H9 (cell line): ENCODE measurements at regions not wholly inside any gene's neighbourhood (a gene's known extent, or its start where the extent isn't known, plus 50 kb on each side); places are given as distances from the start of the nearest gene placed in this dataset.

Experiments used
- DNase-seq: peaks from one replicate; pipeline ENCODE4 v3.0.0-alpha.2; 2017
- H2AFZ ChIP-seq: one replicate; pipeline ENCODE4 v1.6.1; 2013; ENCODE audit warnings: mild to moderate bottlenecking, low read length, control low read depth, moderate library complexity
- H2AK5ac ChIP-seq: 2 replicates; pipeline ENCODE4 v1.6.1; 2013; ENCODE audit warnings: low read length, control low read depth, mixed read lengths; ENCODE audit not compliant: insufficient read length
- H2BK120ac ChIP-seq: one replicate; pipeline ENCODE4 v1.6.1; 2013; ENCODE audit warnings: low read depth, mild to moderate bottlenecking, low read length, control low read depth, inconsistent platforms; ENCODE audit not compliant: poor library complexity, severe bottlenecking
- H2BK12ac ChIP-seq: 2 replicates; pipeline ENCODE4 v1.6.1; 2013; ENCODE audit warnings: low read length, control low read depth, mixed read lengths, low read depth; ENCODE audit not compliant: insufficient read length
- H2BK15ac ChIP-seq: 2 replicates; pipeline ENCODE4 v1.6.1; 2013; ENCODE audit warnings: low read depth, low read length, control low read depth
- H2BK20ac ChIP-seq: one replicate; pipeline ENCODE4 v1.6.1; 2013; ENCODE audit warnings: low read depth, mild to moderate bottlenecking, low read length, control low read depth, inconsistent platforms; ENCODE audit not compliant: poor library complexity, severe bottlenecking
- H2BK5ac ChIP-seq: 2 replicates; pipeline ENCODE4 v1.6.1; 2013; ENCODE audit warnings: low read length, control low read depth, mixed read lengths; ENCODE audit not compliant: insufficient read length
- H3K14ac ChIP-seq: 2 replicates; pipeline ENCODE4 v1.6.1; 2013; ENCODE audit warnings: low read length, control low read depth; ENCODE audit not compliant: insufficient read depth
- H3K18ac ChIP-seq: 2 replicates; pipeline ENCODE4 v1.6.1; 2013; ENCODE audit warnings: low read depth, mild to moderate bottlenecking, mixed read lengths, low read length, control low read depth; ENCODE audit not compliant: insufficient read length
- H3K23ac ChIP-seq: 2 replicates; pipeline ENCODE4 v1.6.1; 2013; ENCODE audit warnings: low read length, control low read depth, mixed read lengths, low read depth; ENCODE audit not compliant: insufficient read length
- H3K23me2 ChIP-seq: 2 replicates; pipeline ENCODE4 v1.6.1; 2013; ENCODE audit warnings: low read depth, mild to moderate bottlenecking, mixed read lengths, low read length, control low read depth; ENCODE audit not compliant: insufficient read length, poor library complexity, severe bottlenecking
- H3K27ac ChIP-seq: 2 replicates; pipeline ENCODE4 v1.5.1; 2013; ENCODE audit warnings: low read length, control low read depth, mixed read lengths, low read depth; ENCODE audit not compliant: insufficient read length
- H3K27me3 ChIP-seq: 2 replicates; pipeline ENCODE4 v1.6.1; 2013; ENCODE audit warnings: low read length, control low read depth, inconsistent platforms; ENCODE audit not compliant: insufficient read depth
- H3K4ac ChIP-seq: 2 replicates; pipeline ENCODE4 v1.6.1; 2013; ENCODE audit warnings: low read depth, mild to moderate bottlenecking, control low read depth, inconsistent platforms, low read length, moderate library complexity
- H3K4me1 ChIP-seq: 2 replicates; pipeline ENCODE4 v1.6.1; 2013; ENCODE audit warnings: low read length, control low read depth, inconsistent platforms; ENCODE audit not compliant: insufficient read depth
- H3K4me2 ChIP-seq: 2 replicates; pipeline ENCODE4 v1.6.1; 2013; ENCODE audit warnings: low read length, control low read depth, mixed read lengths; ENCODE audit not compliant: insufficient read length, insufficient read depth
- H3K56ac ChIP-seq: 2 replicates; pipeline ENCODE4 v1.6.1; 2013; ENCODE audit warnings: low read depth, mild to moderate bottlenecking, mixed read lengths, low read length, control low read depth; ENCODE audit not compliant: insufficient read length
- H3K79me1 ChIP-seq: 2 replicates; pipeline ENCODE4 v1.6.1; 2013; ENCODE audit warnings: low read depth, mild to moderate bottlenecking, moderate library complexity, low read length, control low read depth, inconsistent platforms; ENCODE audit not compliant: insufficient read depth, poor library complexity, severe bottlenecking
- H3K79me2 ChIP-seq: 2 replicates; pipeline ENCODE4 v1.6.1; 2013; ENCODE audit warnings: low read length, control low read depth, inconsistent platforms; ENCODE audit not compliant: insufficient read depth
- H3K9ac ChIP-seq: 2 replicates; pipeline ENCODE4 v1.6.1; 2013; ENCODE audit warnings: low read length, control low read depth, mixed read lengths; ENCODE audit not compliant: insufficient read length; ENCODE audit errors: extremely low read depth
- H3K9me3 ChIP-seq: one replicate; pipeline ENCODE4 v1.6.1; 2013; ENCODE audit warnings: low read depth, low read length, inconsistent platforms; ENCODE audit not compliant: control insufficient read depth
- H3T11ph ChIP-seq: one replicate; pipeline ENCODE4 v1.6.1; 2013; ENCODE audit warnings: mild to moderate bottlenecking, low read length, control low read depth, inconsistent platforms
- H4K20me1 ChIP-seq: one replicate; pipeline ENCODE4 v1.6.1; 2013; ENCODE audit not compliant: control insufficient read depth, insufficient read length, insufficient read depth
- H4K5ac ChIP-seq: 2 replicates; pipeline ENCODE4 v1.6.1; 2013; ENCODE audit warnings: low read depth, mild to moderate bottlenecking, mixed read lengths, low read length, control low read depth; ENCODE audit not compliant: insufficient read length
- H4K8ac ChIP-seq: replicated peaks from 2 replicates; pipeline ENCODE4 v1.6.1; 2013; ENCODE audit warnings: low read length, control low read depth, mixed read lengths, low read depth; ENCODE audit not compliant: insufficient read length
- H4K91ac ChIP-seq: 2 replicates; pipeline ENCODE4 v1.6.1; 2013; ENCODE audit warnings: low read depth, mild to moderate bottlenecking, moderate library complexity, mixed read lengths, low read length, control low read depth; ENCODE audit not compliant: insufficient read length
- H3K27ac Mint-ChIP-seq, 3 experiments: 2 replicates in 2 of 3; 3 replicates in 1 of 3; pipeline ENCODE4 v1.8.0; 2020 to 2021; ENCODE audit warnings: mixed read lengths in 3 of 3, mild to moderate bottlenecking in 1 of 3, moderate library complexity in 1 of 3
- H3K27me3 Mint-ChIP-seq: 2 replicates; pipeline ENCODE4 v1.8.0; 2021; ENCODE audit warnings: low read depth, mild to moderate bottlenecking, moderate library complexity, mixed read lengths
- H3K36me3 Mint-ChIP-seq, 3 experiments: 2 replicates in 2 of 3; 3 replicates in 1 of 3; pipeline ENCODE4 v1.8.0; 2020 to 2021; ENCODE audit warnings: low read depth in 3 of 3, mixed read lengths in 3 of 3; ENCODE audit not compliant: insufficient read depth in 1 of 3
- H3K4me1 Mint-ChIP-seq, 2 experiments: 2 replicates each; pipeline ENCODE4 v1.8.0; 2020; ENCODE audit warnings: mixed read lengths in 2 of 2
- H3K4me3 Mint-ChIP-seq, 2 experiments: 2 replicates in 1 of 2; 3 replicates in 1 of 2; pipeline ENCODE4 v1.8.0; 2020 to 2021; ENCODE audit warnings: mild to moderate bottlenecking in 2 of 2, mixed read lengths in 2 of 2, moderate library complexity in 1 of 2
- H3K9me3 Mint-ChIP-seq, 2 experiments: 2 replicates in 1 of 2; 3 replicates in 1 of 2; pipeline ENCODE4 v1.8.0; 2020; ENCODE audit warnings: mild to moderate bottlenecking in 2 of 2, mixed read lengths in 2 of 2, moderate library complexity in 1 of 2
- WGBS: extraction: QIAGEN DNeasy Blood & Tissue Kit; methylation state at CpG from one replicate; pipeline ENCODE4 v1.1.7; 2013; ENCODE audit warnings: missing lambda C conversion rate, low lambda C conversion rate, mixed read lengths; ENCODE audit not compliant: insufficient read length; ENCODE audit errors: extremely low coverage; 5-methylcytosine and 5-hydroxymethylcytosine counted together
- TF ChIP-seq, protein P1 (sequence below): fragments of 200-600 bp; sonication (generic); conservative IDR thresholded peaks from 3 replicates; pipeline ENCODE4 v1.8.0; 2021; ENCODE audit warnings: antibody characterized with exemption, mild to moderate bottlenecking

DNA sequence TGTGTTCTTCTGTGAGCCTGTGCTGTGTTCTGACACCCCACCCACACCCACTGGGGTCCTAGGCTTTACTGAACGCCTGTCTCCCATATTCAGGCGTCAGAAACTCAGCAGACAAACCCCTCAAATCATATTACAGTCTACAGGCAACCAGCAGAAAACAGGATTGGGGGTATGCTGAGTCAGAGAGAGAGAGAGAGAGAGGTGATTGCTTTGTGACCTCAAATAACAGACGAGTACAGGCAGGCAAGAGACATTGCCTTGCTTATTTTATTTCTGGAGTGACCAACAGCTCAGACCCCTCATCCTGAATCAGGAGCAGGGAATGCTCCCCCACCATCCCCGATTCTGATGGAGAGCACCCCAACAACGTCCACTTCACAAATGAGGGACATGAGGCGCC, 473.9 kb downstream of the PMP22 start:
- Mint-ChIP-seq H3K27ac (no peak overlapping the region; a peak in 1 of 7 replicates), H3K4me3 (no peak overlapping the region), H3K9me3 (no peaks in the 10 kb centered on the region), H3K27me3 (no peaks in the 10 kb centered on the region), H3K4me1 (peaks cover 7 to 14% of the 10 kb centered on the region in 2 experiments), H3K36me3 (no peaks in the 10 kb centered on the region)
- no peak overlapping the region for H4K8ac ChIP-seq
- TF ChIP-seq, protein P1, sequence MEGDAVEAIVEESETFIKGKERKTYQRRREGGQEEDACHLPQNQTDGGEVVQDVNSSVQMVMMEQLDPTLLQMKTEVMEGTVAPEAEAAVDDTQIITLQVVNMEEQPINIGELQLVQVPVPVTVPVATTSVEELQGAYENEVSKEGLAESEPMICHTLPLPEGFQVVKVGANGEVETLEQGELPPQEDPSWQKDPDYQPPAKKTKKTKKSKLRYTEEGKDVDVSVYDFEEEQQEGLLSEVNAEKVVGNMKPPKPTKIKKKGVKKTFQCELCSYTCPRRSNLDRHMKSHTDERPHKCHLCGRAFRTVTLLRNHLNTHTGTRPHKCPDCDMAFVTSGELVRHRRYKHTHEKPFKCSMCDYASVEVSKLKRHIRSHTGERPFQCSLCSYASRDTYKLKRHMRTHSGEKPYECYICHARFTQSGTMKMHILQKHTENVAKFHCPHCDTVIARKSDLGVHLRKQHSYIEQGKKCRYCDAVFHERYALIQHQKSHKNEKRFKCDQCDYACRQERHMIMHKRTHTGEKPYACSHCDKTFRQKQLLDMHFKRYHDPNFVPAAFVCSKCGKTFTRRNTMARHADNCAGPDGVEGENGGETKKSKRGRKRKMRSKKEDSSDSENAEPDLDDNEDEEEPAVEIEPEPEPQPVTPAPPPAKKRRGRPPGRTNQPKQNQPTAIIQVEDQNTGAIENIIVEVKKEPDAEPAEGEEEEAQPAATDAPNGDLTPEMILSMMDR = no peak
- H3K18ac ChIP-seq = no peak overlapping the region
- no peak overlapping the region for H3T11ph ChIP-seq
- H3K4ac ChIP-seq = no peak overlapping the region
- no peak overlapping the region for H3K27ac ChIP-seq
- no CpG with 5 or more reads among the region's 6 CpGs for WGBS
- H3K79me1 ChIP-seq = no peaks in the 10 kb centered on the region
- H2BK120ac ChIP-seq = no peak overlapping the region
- H3K23ac ChIP-seq = no peak overlapping the region
- H3K56ac ChIP-seq = no peak overlapping the region
- no peaks in the 10 kb centered on the region for H3K9me3 ChIP-seq
- no peak overlapping the region for H2BK20ac ChIP-seq
- no peak overlapping the region for H3K14ac ChIP-seq
- no peak overlapping the region for H2AK5ac ChIP-seq
- no peaks in the 10 kb centered on the region for H3K79me2 ChIP-seq
- H3K4me2 ChIP-seq = no peak overlapping the region
- H3K9ac ChIP-seq = no peak overlapping the region
- no peak overlapping the region for H4K5ac ChIP-seq
- no peaks in the 10 kb centered on the region for H3K4me1 ChIP-seq
- H3K27me3 ChIP-seq = no peaks in the 10 kb centered on the region
- H2BK15ac ChIP-seq = no peak overlapping the region
- H4K91ac ChIP-seq = no peak overlapping the region
- no peak overlapping the region for H2AFZ ChIP-seq
- no peak overlapping the region for H2BK12ac ChIP-seq
- no peak overlapping the region for H2BK5ac ChIP-seq
- no peak for DNase-seq
- H4K20me1 ChIP-seq = no peaks in the 10 kb centered on the region
- H3K23me2 ChIP-seq = no peaks in the 10 kb centered on the region
